Epithelial cell of proximal tubule (primary cell): ENCODE measurements at regions not wholly inside any gene's neighbourhood (a gene's known extent, or its start where the extent isn't known, plus 50 kb on each side); places are given as distances from the start of the nearest gene placed in this dataset.

Experiments used
- DNase-seq: peaks from one replicate; pipeline ENCODE4 v3.0.0-alpha.2; 2011; ENCODE audit warnings: low read depth
- H3K4me3 ChIP-seq: 2 replicates; pipeline ENCODE4 v1.5.1; 2011; ENCODE audit warnings: low read depth, mild to moderate bottlenecking, low read length
- TF ChIP-seq, protein P1 (sequence below): conservative IDR thresholded peaks from 2 replicates; pipeline ENCODE4 v1.5.1; 2012; ENCODE audit warnings: low read depth, mild to moderate bottlenecking, low read length

DNA sequence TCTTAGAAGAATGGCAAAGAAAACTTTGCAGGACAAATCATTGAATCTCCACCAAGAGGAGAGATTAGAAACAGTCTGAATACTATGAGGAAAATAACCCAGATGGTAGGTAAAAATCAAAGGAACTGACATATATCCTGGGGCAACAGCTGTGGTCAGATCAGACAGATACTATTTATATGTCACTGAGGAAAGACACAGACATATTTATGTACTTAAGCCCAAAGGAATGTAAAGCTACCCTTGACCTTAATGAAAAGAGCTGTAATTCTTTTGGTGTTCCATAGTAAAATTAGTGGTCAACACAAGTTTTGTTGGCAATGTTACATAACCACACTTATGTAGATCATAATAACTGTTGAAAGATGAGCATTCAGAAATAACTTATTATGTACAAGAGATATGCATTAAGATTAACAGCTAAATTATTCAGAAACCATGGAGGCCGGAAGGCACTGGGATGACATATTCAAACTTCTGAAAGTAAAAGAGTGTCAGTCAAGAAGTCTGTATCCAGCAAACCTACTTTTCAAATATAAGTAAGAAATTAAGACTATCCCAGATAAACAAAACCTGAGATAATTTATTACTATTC lies 166.1 kb upstream of the SAMSN1 start:
- H3K4me3 ChIP-seq = no peak overlapping the region
- TF ChIP-seq, protein P1, sequence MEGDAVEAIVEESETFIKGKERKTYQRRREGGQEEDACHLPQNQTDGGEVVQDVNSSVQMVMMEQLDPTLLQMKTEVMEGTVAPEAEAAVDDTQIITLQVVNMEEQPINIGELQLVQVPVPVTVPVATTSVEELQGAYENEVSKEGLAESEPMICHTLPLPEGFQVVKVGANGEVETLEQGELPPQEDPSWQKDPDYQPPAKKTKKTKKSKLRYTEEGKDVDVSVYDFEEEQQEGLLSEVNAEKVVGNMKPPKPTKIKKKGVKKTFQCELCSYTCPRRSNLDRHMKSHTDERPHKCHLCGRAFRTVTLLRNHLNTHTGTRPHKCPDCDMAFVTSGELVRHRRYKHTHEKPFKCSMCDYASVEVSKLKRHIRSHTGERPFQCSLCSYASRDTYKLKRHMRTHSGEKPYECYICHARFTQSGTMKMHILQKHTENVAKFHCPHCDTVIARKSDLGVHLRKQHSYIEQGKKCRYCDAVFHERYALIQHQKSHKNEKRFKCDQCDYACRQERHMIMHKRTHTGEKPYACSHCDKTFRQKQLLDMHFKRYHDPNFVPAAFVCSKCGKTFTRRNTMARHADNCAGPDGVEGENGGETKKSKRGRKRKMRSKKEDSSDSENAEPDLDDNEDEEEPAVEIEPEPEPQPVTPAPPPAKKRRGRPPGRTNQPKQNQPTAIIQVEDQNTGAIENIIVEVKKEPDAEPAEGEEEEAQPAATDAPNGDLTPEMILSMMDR = no peak
- DNase-seq = no peak

DNA sequence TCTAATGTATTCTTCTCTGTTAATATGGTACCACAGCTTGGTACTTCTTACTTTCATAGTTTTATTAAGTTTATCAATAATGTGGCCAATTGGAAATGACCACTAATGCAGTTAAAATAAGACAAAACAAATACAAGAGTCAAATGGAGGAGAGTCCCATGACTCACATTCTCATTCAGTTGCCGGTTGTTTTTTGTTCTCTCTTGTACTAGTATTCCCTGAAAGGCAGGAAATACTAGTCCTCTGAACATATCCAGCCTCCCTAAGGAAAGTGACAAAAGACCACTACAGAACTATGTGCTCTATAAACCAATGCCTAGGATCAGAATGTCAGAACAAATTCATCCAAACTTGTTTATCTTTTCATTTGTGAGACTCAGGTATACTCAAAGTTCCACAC lies 165.2 kb upstream of the SAMSN1 start:
- TF ChIP-seq, protein P1 = no peak
- H3K4me3 ChIP-seq = no peak overlapping the region
- DNase-seq = no peak

DNA sequence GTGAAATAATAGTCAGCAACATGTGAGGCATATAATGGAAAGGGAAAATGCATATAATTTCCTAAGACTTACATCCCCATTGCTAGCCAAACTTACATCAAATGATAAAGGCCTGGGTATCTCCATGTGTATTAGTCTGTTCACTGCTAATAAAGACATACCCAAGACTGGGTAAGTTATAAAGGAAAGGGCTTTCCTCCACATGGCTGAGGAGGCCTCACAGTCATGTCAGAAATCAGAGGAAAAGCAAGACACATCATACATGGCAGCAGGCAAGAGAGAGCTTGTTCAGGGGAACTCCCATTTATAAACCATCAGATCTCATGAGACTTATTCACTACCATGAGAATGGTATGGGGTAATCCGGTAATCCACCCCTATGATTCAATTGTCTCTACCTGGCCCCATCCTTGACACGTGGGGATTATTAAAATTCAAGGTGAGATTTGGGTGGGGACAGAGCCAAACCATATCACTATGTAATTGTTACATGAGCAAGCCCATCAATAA lies 161.5 kb upstream of the SAMSN1 start:
- H3K4me3 ChIP-seq = no peak overlapping the region
- DNase-seq = no peak
- TF ChIP-seq, protein P1 = no peak

DNA sequence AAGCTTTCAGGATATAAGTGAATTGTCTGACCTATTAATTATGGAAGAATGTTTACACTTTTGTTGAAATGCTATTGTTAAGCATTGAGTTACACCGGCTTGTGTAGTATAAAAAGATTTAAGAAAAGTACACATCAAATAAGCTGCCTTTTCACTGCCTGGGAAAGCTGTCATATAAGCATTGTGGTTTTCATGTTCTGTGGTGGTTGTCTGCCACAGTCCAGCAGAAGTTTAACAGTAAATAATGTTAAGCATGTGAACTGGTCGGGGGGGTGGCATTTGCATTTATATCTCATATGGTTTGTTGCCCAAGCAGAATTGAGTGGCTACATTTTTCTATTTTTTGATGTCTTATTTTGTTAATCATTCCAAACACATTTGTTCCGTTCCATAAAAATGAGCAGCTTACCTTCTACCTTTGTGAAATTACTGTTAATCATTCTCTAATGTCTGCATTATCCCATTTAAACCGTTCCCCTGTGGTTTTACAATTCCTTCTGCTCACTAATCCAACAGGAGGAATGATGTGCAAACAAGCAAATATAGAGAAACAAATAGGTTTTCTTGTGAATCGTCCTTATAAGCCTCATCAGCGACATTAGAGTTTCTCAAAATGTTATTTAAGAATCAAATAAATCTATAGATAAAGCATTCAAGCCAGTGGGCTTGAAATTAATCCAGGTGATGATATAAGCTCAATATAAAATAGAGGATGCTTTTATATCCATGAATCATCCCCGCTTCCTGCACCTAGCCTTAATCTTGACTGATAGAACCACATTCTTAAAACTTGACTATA lies 160.8 kb upstream of the SAMSN1 start:
- H3K4me3 ChIP-seq = no peak overlapping the region
- TF ChIP-seq, protein P1 = no peak
- peak; percentile 6 for DNase-seq

DNA sequence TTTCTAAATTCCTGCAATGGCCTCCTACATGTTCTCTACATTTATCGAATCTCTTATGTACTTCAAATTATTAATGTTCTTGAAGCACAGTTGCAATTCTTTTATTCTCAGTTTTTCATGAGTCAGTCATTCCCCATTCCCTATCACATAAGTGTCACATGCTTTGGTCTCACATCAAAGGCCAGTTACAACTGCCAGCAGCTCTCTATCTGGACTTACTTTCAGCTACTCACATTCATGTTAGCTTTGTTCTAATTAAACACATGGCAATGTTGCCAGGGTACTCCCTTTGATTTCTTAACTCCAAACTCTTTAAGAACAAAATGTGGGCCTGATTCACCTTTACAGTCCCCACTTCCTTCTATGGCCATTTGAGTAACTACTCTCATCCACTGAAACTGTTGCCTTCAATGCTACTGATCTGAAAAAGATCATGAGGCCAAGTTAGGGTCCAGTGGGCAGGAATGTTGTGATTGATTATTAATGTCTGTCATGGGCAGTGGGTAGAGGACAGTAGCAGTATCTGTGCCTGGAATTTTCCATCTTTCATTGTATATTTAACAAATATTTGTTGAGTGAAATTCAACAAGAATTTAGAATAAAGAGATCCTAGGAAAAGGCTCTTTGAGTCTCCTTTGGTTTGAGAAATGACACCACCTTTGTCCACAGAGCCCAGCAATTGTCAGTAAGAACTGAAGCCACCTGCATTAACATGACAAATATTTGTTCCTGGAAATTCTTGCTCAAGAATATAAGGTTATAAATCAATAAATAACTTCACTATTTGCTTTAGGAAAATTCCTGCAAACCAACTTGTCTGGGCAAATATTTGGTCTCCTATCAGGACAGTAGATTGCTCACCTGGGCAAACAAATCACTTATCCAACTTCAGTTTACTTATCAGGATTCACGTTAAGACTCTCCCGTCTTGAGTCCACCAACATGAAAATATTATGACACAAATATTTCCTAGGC lies 153.6 kb upstream of the SAMSN1 start:
- TF ChIP-seq, protein P1 = no peak
- H3K4me3 ChIP-seq = no peak overlapping the region
- no peak for DNase-seq

DNA sequence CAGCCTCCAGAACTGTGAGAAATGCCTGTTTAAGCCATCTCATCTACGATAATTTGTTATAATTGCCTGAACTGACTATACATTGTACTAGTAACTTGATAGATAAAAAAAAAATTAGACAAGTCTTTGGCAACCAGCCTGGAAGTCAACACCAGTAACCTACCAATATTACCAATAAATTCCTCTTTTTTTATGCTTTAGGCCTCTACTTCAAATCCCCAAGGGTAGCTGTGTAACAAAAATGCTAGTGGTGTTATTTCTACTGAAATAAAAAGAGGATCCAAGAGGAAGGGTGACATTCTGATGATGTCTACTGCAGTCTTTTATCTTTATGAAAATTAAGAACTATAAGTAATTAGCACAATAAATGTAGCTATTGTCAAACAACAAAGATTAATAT lies 151.7 kb upstream of the SAMSN1 start:
- no peak for DNase-seq
- H3K4me3 ChIP-seq = no peak overlapping the region
- TF ChIP-seq, protein P1 = no peak
